T-helper 1 cell (primary cell): ENCODE measurements at regions not wholly inside any gene's neighbourhood (a gene's known extent, or its start where the extent isn't known, plus 50 kb on each side); places are given as distances from the start of the nearest gene placed in this dataset.
"Not testable (repeated sequence)": the region's sequence is repeated elsewhere in the genome, so short reads cannot be mapped to it uniquely, and the experiment has no call there.

Experiments used
- DNase-seq, 5 donors: peaks; one replicate each; pipeline ENCODE4 v3.0.0-alpha.2; 2012 to 2020

GRCh38 chr22:23436354-23437106 is 143.6 kb downstream of the IGLL1 start:
- DNase-seq = not testable (repeated sequence)

GRCh38 chr22:23435186-23435585 is 144.9 kb downstream of the IGLL1 start:
- DNase-seq = not testable (repeated sequence)

DNA sequence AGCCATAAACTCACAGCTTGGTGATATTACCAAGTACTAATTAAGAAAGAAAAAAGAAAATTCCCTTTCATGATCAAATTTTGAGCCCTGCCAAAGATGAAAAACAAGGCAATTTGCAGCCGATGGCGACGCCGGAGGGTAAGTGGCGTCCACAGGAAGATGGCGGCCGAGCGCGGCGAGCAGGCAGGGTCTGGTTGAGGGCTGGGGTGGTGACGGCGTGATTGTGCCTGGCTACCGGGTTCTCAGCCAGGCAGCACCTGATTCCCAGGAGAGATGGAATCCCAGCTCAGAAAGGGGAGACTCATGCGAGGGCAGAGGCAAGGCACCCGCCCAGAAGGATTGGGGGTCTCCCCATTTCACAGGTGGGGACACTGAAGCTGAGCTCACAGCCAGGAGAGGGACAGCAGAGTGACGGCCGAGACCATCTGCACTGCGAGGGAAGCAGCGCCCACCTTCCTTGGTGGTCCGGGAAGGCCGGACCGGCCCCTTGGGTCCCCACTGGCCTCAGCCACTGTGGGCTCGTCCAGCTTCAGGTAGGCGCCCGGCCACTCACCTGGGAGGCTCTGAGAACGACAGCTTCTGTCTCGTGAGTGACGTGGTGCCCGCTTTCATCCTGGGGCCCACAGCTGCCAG is 145.8 kb downstream of the IGLL1 start:
- DNase-seq = not testable (repeated sequence)

- DNase-seq = peak in 2 of 5 donors; percentile 16 to 27
Observed at GRCh38 chr22:23433127-23434005, 146.7 kb downstream of the IGLL1 start.

DNA sequence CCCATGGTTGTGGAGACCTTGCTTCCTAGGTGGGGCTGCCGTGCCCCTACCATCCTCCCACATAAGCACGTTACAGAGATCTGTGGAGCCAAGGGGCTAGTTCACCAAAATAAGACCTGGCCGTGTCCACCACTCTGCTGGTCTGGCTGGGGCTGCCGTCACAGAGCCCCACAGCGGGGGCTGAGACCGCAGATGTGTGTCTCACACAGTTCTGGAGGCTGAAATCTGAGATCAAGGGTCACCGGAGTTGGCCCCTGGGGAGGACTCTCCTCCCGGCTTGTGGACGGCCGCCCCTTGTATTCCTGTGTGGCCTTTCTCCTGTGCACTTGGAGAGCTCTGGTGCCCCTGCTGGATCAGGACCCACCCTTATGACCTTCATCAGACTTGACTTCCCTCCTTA is 147.4 kb downstream of the IGLL1 start:
- not testable (repeated sequence) for DNase-seq

DNA sequence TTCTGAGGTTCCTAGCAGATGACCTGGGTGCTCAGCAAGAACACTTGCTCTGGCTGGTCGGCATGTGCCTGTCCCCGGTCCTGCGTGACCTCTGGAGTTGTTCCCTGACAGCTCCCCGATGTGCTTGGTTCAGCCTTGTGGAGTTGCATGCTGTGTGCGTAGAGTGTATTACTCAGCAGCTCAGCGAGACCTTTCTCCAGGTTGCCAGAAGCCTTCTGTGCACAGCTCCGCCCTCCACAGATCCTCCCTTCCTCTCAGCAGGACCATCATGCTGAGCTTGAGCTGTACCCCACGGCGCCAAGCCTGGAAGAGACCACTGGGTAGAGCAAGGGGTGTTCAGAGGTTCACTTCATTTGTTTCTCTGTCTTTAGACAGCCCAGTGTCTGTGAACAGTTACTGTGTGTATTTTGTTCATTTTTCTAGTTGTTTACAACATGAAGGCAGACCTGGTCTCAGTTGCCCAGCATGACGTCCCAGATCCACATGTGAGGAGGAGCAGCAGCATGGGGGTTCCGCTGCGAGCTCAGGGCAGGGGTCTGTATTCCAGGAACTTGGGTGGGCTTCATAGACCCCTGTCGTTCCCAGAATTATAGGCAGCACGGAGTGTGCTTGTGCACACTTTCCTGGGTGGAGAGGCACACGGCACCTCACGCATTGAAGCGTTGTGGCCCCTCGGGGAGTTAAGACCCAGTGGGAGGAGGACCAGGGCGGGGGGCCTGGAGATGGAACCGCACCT is 148.6 kb downstream of the IGLL1 start:
- DNase-seq = no peak

DNA sequence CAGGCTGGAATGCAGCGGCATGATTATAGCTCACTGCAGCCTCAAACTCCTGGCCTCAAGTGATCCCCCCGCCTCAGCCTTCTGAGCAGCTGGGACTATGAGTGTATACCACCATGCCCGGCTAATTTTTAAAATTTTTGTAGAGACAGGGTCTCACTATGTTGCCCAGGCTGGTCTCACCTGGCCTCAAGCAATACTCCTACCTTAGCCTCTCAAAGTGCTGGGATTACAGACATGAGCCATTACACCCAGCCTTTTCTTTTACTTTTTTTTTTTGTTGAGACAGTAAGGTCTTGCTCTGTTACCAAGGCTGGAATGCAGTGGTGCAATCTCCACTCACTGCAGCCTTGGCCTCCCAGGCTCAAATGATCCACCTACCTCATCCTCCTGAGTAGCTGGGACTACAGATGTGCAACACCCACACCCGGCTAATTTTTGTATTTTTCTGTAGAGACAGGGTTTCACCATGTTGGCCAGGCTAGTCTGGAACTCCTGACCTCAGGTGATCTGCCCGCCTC is 155.5 kb downstream of the IGLL1 start:
- DNase-seq = not testable (repeated sequence)

- DNase-seq = no peak
Observed at GRCh38 chr22:23424031-23424430, 156.1 kb downstream of the IGLL1 start.

GRCh38 chr22:23422281-23422680 is 157.8 kb downstream of the IGLL1 start:
- DNase-seq = not testable (repeated sequence)

DNA sequence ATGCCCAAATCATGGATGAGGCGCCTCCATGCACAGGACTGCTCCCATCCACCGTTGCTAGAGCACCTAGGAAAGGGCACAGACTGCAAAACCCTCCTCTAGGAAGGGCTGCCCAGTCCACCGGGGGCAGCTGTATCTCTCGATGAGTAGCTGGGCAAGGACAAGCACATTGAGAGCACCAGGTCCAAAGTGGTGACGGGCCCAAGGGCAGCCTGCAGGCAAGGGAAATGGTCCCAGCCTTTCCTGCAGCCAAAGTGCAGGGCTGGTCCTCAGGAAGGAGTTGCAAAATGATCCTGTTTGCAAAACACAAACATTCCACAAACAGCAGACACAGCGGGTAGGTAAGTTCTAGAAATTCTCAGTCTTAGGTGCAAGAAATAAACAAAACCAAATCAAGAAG is 158.8 kb downstream of the IGLL1 start:
- not testable (repeated sequence) for DNase-seq

- no peak for DNase-seq
Observed at GRCh38 chr22:23419931-23420330, 160.2 kb downstream of the IGLL1 start.

GRCh38 chr22:23419171-23419570 is 160.9 kb downstream of the IGLL1 start:
- DNase-seq = no peak

DNA sequence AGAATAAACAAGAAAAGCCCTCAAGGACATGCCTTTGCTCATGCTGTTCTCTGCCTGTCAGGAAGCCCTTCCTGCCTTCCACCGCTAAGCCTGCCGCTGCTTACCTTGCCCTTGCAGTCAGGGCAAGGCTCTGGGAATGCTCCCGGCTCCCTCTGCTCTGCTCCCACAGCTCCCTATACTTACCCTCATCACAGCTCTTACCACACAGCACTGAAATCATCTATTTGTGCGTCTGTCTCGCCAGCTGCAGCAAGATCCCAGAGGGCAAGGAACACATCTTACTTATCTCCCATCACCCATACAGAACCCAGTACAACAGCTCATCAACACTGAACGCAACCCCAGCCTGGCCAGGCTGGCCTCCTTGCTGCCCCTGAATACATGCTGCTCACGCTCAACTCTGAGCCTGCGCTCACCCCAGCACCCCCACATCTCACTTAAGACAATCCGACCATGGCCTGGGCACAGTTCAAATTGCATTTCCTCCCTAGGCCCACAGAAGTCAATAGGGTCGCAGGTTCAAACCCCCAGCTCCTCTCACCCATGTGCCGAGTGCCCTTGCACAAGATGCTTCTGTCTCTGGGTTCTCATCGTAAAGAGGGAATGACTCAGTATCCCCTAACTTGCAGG is 161.8 kb downstream of the IGLL1 start:
- DNase-seq = no peak

DNA sequence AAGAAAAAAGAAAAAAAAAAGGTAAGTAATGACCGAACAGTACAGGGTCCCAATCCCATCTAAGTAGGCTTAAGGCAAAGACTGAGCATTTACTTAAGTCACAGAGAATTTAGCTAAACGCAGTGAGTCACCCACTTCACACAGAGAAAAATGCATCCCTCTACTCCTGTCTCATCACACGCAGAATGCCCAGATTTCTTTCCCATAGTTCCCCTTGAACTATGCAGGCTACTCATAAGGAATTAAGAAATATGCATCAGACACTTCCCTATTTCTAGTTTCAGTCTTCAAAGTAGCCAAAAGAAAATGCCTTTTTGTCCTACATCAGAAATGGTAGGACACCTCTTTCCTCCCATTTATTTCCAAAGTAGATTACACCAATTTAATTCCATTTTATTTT is 162.8 kb downstream of the IGLL1 start:
- not testable (repeated sequence) for DNase-seq

DNA sequence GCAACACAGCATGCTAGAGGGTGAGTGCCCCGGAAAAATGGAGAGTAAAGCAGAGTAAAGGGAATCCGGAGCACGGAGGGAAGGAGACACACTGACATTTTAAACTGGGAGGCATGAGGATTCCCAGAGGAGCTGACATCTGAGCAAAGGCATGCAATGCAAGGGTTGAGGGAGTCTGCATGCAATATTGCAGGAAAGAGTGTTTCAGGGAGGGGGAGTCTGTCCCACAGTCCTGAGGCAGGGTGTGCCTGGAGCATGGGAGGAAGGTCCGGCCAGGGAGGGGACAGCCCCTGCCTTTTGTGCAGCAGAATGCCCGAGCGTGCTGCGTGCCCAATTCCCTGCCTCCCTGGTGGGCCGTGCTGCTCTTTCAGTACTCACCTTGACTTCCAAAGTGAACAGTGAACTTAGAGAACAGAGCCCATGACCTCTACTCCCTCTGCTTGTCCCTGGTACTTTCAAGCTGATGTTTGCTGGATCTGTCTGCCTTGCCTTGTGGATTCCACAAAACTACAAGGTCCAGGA is 163.9 kb downstream of the IGLL1 start:
- DNase-seq = not testable (repeated sequence)

GRCh38 chr22:23415490-23415851 is 164.6 kb downstream of the IGLL1 start:
- no peak for DNase-seq

- DNase-seq = no peak
Observed at GRCh38 chr22:23414727-23415489, 165.2 kb downstream of the IGLL1 start.

- DNase-seq = no peak
Observed at GRCh38 chr22:23411739-23412138, 168.4 kb downstream of the IGLL1 start.

DNA sequence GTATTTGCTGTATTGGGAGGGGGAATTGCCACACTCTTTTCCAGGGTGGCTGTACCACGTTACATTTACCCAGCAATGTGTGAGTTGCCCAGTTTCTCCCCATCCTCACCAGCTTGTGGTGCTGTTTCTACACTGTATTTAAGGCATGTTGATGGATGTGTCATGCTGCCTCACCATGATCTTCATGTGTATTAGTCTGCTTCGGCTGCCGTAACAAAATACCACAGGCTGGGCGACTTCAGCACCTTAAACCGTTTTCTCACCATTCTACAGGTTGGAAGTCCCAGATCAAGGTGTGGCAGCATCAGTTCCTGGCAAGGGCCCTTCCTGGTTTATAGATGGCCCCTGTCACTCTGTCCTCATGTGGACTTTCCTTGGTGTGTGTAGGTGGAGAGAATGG is 169.7 kb downstream of the IGLL1 start:
- no peak for DNase-seq

DNA sequence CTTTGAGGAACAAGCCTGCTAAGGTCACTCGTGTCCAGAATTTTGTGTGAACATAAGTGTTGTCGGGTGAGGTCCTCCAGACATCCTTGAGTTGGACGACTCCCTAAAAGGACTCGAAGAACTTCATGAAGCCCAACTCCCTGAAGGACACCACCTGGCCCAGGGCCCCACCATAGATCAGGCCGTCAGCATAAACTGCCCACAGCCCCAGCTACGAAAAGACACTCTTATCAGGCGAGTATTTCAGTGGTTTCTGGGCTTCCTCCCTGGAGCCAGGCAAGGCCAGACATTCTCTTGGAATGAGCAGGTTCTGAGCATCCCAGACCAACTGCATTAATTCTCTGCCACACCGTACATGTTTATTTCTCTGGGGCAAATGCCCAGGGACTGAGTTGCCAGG is 170.1 kb downstream of the IGLL1 start:
- no peak for DNase-seq

GRCh38 chr22:23408321-23408720 is 171.8 kb downstream of the IGLL1 start:
- no peak for DNase-seq
